A673 (cell line): ENCODE measurements at regions not wholly inside any gene's neighbourhood (a gene's known extent, or its start where the extent isn't known, plus 50 kb on each side); places are given as distances from the start of the nearest gene placed in this dataset.

ENCODE experiments used
- CTCF ChIP-seq: fragments of 300-800, 200-600 bp; sonication (generic); conservative IDR thresholded peaks from 2 replicates; pipeline ENCODE4 v1.5.1; 2017; ENCODE audit warnings: low read depth, mild to moderate bottlenecking, antibody characterized with exemption, low read length, moderate library complexity, mixed read lengths
- EZH2 ChIP-seq: fragments of 200-600 bp; sonication (generic); IDR thresholded peaks from 2 replicates; pipeline ENCODE4 v1.6.1; 2017; ENCODE audit warnings: borderline replicate concordance, low read depth, mild to moderate bottlenecking, mixed read lengths, antibody characterized with exemption, low read length; ENCODE audit not compliant: poor library complexity, severe bottlenecking

- no peak for TF ChIP-seq CTCF
- no peak for TF ChIP-seq EZH2
Measured at GRCh38 chr12:33562401-33562800, 122.8 kb upstream of the SYT10 start.
